GM18499 (cell line): ENCODE measurements at regions not wholly inside any gene's neighbourhood (a gene's known extent, or its start where the extent isn't known, plus 50 kb on each side); places are given as distances from the start of the nearest gene placed in this dataset.
"Not testable (repeated sequence)": the region's sequence is repeated elsewhere in the genome, so short reads cannot be mapped to it uniquely, and the experiment has no call there.

ENCODE experiments used
- ATAC-seq: cut with Tn5 transposase; IDR thresholded peaks from one replicate; pipeline ENCODE4 v1.9.1; 2021; ENCODE audit warnings: moderate number of reproducible peaks; ENCODE audit not compliant: insufficient read depth, unreplicated experiment

DNA sequence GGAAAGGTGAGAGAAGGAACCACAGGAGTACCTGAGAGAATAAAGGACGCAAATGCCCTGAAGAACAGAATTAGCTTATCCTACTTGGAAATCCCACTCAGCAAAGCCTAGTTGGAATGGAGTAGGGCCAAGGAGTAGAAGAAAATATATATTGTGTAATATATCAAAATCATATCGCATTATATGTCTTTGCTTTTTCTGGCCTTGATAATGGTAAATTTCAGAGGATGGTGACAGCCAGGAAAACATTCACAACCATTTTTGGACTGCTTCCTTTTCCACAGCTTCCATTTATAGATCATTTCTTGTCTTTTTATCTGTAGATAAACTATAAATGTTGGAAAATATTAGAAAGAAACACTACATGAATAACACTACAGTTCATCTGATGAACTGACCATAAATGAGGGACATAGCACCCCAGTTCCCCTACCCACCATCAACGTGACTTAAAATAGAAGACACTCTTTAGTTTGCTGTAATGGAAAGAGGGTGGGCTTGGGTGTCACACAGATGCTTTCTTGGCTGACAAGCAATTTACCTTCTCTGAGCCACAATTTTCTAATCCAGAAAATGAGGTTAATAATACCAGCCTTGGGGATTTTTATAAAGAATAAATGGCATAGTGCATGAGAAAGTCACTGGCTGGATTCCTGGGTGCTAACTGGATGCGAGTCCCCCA lies 569.6 kb downstream of the NTRK3 start:
- ATAC-seq = no peak

DNA sequence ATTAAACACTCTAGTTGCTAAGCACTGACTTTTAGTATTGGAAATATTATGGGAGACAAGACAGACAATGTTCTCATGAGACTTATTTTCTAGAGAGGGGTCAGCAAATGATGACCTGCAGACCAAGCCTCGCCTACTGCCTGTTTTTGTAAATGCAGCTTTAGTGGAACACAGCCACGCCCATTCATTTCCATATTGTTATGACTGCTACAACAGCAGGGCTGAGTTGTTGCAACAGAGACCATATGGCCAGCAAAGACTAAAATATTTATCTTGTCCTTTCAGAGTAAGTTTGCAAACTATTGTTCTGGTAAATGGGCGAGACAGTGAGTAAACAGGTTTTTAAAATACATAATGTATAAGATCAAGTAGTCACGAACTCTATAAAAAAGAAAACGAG lies 570.2 kb downstream of the NTRK3 start:
- no peak for ATAC-seq

- no peak for ATAC-seq
Measured at GRCh38 chr15:87682527-87682926, 574.0 kb downstream of the NTRK3 start.

DNA sequence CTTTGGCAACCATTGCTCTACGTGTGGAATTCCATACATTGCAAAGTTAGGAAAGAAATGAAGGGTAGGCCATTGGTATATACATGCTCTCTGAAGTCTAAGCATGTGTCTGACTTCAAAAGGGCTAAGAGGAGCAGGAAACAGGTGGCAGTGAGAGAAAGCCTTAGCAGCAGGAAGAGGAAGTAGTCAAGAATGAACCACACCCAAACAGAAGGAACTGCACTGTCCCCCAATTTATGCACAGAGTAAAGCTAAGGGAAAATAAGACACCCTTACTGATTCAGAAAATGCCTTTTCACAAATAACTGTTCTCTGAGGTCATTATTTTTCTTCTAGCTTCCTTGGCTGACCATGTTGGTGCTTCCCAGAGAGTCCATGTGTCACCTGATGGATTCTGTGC lies 575.4 kb downstream of the NTRK3 start:
- ATAC-seq = no peak

DNA sequence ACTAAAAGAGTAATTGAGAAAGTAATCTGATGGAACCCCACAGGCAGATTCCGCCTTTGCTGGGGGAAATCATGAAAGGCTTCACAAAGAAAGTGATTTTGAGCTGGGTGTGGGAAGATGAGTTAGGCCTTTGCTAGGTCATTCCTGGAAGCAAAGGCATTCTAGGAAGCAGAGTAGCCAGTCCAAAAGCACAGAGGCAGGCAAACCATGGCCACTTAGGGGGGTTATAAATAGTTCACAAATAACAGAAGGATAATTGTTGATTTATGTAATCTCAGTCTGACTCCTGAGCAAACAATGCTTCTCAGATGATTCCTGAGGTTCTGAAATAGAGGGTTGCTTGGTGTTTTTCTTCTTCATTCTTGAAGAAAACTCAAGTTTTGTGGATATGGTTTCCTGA lies 576.3 kb downstream of the NTRK3 start:
- ATAC-seq = no peak

- no peak for ATAC-seq
Measured at GRCh38 chr15:87675271-87675670, 581.3 kb downstream of the NTRK3 start.

GRCh38 chr15:87672309-87673288 lies 583.9 kb downstream of the NTRK3 start:
- ATAC-seq = no peak

GRCh38 chr15:87671289-87671688 lies 585.2 kb downstream of the NTRK3 start:
- ATAC-seq = no peak

DNA sequence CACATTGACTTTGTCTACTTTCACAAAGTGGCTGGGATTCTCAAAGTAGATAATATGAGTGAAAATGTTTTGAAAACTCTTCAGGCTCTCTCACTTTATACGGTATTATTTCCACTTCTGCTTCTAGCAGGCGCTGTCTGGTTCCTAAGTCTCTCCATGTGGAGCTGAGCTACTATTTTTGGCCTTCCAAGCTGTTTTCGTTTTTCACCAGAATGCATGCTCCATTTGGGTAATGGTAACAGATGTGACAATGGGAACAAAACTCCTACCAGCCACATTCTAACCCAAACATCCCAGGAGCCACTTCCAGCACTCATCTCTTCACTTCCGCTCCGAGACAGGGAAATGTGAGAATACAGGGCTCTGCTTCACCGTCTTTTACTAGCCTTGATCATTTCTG lies 586.7 kb downstream of the NTRK3 start:
- ATAC-seq = no peak

DNA sequence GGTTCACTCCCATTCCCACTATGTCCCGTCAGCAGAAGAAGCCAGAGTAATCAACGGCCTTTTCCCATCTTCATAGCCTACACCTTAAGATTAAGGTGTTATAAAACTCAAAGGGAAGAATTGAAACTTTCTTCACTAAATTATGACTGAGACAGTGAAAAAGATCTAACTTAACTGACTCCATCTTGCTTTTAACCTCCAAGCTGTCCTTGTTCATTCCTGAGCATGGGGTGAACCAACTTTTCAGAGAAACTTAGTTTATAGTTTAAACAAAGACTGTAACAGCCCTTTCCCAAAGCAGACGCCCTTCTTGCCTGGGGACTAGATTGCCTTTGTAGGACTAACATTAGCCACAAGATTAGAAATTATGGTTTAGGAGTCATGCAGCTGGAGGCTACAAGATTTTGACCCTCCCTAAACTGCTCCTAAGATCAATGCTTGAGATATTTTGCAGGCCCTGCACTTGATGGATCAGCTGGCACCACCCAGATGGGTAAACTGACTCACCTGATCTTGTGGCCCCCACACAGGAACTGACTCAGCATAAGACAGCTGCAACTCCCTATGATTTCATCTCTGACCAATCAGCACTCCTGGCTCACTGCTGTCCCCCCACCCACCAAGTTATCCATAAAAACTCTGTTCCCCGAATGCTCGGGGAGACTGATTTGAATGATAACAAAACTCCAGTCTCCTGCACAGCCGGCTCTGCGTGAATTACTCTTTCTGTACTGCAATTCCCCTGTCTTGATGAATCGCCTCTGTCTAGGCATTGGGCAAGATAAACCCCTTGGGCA lies 587.6 kb downstream of the NTRK3 start:
- not testable (repeated sequence) for ATAC-seq

DNA sequence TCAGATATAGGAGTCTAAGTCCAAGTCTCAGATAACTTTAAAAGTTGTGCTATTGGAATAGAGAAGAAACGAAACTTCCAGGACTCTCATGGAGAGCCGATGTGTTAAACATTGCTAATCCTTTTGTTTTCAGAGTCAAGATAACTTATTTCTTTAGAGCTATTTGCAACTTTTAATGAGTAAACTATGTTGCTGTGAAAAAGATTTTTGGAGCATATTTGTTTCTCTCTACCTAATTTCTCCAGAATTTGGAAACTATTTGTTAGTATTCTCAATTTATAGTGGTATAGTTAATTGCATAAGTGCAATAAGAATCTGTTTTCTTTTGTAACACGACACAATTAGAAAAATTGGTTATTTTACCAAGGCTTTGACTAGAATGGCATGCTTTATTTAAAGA lies 588.9 kb downstream of the NTRK3 start:
- no peak for ATAC-seq

DNA sequence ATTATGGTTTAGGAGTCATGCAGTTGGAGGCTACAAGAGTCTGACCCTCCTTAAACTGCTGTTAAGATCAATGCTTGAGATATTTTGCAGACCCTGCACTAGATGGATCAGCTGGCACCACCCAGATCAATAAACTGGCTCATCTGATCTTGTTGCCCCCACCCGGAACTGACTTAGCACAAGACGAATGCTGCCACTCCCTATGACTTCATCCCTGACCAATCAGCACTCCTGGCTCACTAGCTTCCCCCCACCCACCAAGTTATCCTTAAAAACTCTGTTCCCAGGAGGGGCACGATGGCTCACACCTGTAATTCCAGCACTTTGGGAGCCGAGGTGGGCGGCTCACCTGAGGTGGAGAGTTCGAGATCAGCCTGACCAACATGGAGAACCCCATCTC lies 594.0 kb downstream of the NTRK3 start:
- no peak for ATAC-seq

- no peak for ATAC-seq
Measured at GRCh38 chr15:87661454-87662355, 594.8 kb downstream of the NTRK3 start.

DNA sequence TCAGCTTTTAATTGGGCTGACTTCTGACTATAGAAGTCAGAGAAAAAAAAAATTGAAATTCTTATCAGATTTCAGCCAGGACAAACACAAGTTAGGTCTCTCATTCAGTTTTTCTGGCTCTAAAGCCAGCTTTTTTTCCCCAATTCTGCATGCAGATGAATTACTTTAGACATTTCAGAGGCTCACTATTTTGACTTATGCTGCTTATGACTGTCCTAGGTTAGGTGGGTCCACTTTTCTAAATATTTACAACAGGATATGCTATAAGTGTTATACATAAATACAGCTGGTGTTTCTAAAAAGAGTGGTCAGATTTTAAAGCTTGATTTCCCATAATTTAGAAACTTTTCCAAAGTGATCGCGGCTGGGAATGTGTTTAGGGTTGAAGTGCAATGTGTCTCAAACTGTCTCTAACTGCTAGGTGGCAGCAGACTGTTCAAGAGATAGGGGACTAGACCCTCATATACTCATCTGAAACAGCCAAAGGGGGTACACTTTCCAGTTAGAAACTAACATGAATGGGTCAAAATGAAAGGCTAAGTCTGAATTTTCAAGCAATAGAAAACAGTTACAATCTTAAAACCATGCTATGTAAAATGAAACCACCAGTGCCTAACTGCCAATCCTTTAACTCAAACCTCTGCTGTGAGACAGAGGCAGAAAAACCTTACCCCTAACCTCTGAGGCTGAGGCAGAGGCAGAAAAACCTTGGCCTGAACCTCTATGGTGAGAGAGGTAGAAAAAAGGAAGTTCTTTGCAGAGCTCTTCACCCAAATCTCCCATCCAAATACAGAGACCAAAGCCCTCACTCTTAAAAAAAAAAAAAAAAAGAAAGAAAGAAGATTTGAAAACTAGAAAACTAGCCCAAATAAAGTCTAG lies 596.0 kb downstream of the NTRK3 start:
- no peak for ATAC-seq

DNA sequence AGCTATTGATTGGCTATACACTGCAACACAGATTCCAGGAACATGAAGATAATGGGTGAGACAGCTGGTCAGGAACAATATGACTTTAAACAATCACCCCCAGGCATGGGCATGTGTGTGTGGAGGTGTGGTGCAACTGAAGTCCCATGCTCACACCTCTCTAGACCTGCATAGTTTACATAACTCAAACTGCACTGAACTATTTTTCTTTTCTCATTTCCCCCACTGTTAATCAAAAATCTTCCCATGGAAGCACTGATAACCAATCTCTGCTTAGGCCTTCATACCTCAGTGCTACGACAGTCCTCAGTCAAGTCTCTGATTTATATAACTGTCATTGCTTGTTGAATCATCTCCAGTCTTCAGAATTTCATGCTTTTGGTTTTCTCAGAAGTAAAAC lies 600.2 kb downstream of the NTRK3 start:
- no peak for ATAC-seq

GRCh38 chr15:87653646-87654045 lies 602.9 kb downstream of the NTRK3 start:
- no peak for ATAC-seq

DNA sequence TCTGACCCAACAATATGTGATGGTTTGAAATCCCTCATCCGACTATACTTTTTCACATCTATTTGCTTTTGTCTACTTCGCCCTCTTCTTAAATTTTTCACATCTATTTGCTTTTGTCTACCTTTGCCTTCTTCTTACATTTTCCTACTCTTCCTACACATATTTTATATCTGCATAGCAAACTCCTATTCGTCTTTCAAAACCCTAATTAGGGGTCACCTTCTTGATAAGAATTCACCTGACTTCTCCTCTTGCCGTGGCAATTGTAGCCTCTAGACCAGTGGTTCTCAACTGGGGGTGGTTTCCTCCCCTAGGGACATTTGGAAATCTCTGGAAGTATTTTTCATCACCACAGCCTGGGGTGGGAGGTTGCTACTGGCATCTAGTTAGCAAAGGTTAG lies 607.4 kb downstream of the NTRK3 start:
- no peak for ATAC-seq

GRCh38 chr15:87648278-87648677 lies 608.3 kb downstream of the NTRK3 start:
- ATAC-seq = no peak

DNA sequence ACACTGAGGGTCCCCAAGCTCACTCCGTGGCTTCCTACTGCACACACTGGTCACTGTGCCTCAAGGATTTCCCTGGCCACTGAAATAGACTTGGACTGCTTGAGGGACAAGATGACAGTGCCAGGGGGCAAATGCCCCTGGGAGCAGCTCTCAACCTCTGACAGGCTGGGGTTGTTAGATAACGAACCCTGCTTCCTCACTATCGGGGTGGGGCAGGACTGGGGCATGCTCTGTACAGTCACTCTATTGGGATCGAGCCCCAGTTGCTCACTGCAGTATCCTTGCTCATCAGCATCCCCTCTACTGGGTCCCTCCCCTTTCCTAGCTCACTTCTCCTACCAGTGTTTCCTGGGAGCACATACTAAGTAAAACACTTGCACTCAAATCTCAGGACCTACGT lies 610.8 kb downstream of the NTRK3 start:
- no peak for ATAC-seq
